Trophoblast cell (in vitro differentiated cells and primary cell): ENCODE measurements at regions not wholly inside any gene's neighbourhood (a gene's known extent, or its start where the extent isn't known, plus 50 kb on each side); places are given as distances from the start of the nearest gene placed in this dataset.
"Not testable (repeated sequence)": the region's sequence is repeated elsewhere in the genome, so short reads cannot be mapped to it uniquely, and the experiment has no call there.

Source experiments
- DNase-seq, 2 donors: peaks; one replicate each; pipeline ENCODE4 v3.0.0-alpha.2; 2016
- H2AFZ ChIP-seq: 2 replicates; pipeline ENCODE4 v1.6.1; 2013; ENCODE audit warnings: low read length, moderate library complexity, mild to moderate bottlenecking; ENCODE audit not compliant: insufficient read depth, poor library complexity
- H2AK5ac ChIP-seq: 2 replicates; pipeline ENCODE4 v1.6.1; 2013; ENCODE audit warnings: mild to moderate bottlenecking, low read length
- H2BK120ac ChIP-seq: 2 replicates; pipeline ENCODE4 v1.6.1; 2013; ENCODE audit warnings: low read length, mild to moderate bottlenecking, moderate library complexity; ENCODE audit not compliant: insufficient read depth, poor library complexity
- H2BK12ac ChIP-seq: 2 replicates; pipeline ENCODE4 v1.6.1; 2013; ENCODE audit warnings: mild to moderate bottlenecking, low read length, moderate library complexity
- H2BK5ac ChIP-seq: 2 replicates; pipeline ENCODE4 v1.6.1; 2013; ENCODE audit warnings: low read length, low read depth, moderate library complexity, mild to moderate bottlenecking; ENCODE audit not compliant: poor library complexity
- H3K14ac ChIP-seq: 2 replicates; pipeline ENCODE4 v1.6.1; 2013; ENCODE audit warnings: mild to moderate bottlenecking, low read length
- H3K18ac ChIP-seq: 2 replicates; pipeline ENCODE4 v1.6.1; 2013; ENCODE audit warnings: mild to moderate bottlenecking, low read length
- H3K23ac ChIP-seq: 2 replicates; pipeline ENCODE4 v1.6.1; 2013; ENCODE audit warnings: low read length
- H3K27ac ChIP-seq: 2 replicates; pipeline ENCODE4 v1.5.1; 2013; ENCODE audit warnings: low read depth, mild to moderate bottlenecking, inconsistent platforms, low read length, moderate library complexity
- H3K27me3 ChIP-seq: 2 replicates; pipeline ENCODE4 v1.6.1; 2013; ENCODE audit warnings: inconsistent platforms, mild to moderate bottlenecking, low read length, moderate library complexity; ENCODE audit not compliant: insufficient read depth
- H3K36me3 ChIP-seq, 2 experiments: 1 replicate in 1 of 2; 2 replicates in 1 of 2; pipeline ENCODE4 v1.6.1; 2013; ENCODE audit warnings: low read length in 2 of 2, mild to moderate bottlenecking in 2 of 2, moderate library complexity in 1 of 2; ENCODE audit not compliant: insufficient read depth in 2 of 2, control insufficient read depth in 1 of 2
- H3K4ac ChIP-seq: 2 replicates; pipeline ENCODE4 v1.6.1; 2013; ENCODE audit warnings: low read depth, mild to moderate bottlenecking, low read length, moderate library complexity
- H3K4me1 ChIP-seq, 2 experiments: 1 replicate in 1 of 2; 2 replicates in 1 of 2; pipeline ENCODE4 v1.6.1; 2013; ENCODE audit warnings: low read length in 2 of 2, mild to moderate bottlenecking in 2 of 2, moderate library complexity in 1 of 2; ENCODE audit not compliant: insufficient read depth in 2 of 2, control insufficient read depth in 1 of 2
- H3K4me2 ChIP-seq: 2 replicates; pipeline ENCODE4 v1.6.1; 2013; ENCODE audit warnings: inconsistent platforms, mild to moderate bottlenecking, low read length, moderate library complexity
- H3K4me3 ChIP-seq: 2 replicates; pipeline ENCODE4 v1.5.1; 2013; ENCODE audit warnings: mild to moderate bottlenecking, low read depth, low read length, inconsistent platforms
- H3K79me1 ChIP-seq: one replicate; pipeline ENCODE4 v1.6.1; 2013; ENCODE audit warnings: low read length
- H3K79me2 ChIP-seq: 2 replicates; pipeline ENCODE4 v1.6.1; 2013; ENCODE audit warnings: low read length, mild to moderate bottlenecking; ENCODE audit not compliant: control insufficient read depth, insufficient read depth, poor library complexity
- H3K9ac ChIP-seq: 2 replicates; pipeline ENCODE4 v1.6.1; 2013; ENCODE audit warnings: mild to moderate bottlenecking, low read length
- H3K9me3 ChIP-seq: 2 replicates; pipeline ENCODE4 v1.6.1; 2013; ENCODE audit warnings: low read depth, mild to moderate bottlenecking, control low read depth, inconsistent platforms, low read length; ENCODE audit not compliant: insufficient read depth
- H4K12ac ChIP-seq: 2 replicates; pipeline ENCODE4 v1.6.1; 2013; ENCODE audit warnings: low read depth, mild to moderate bottlenecking, low read length, moderate library complexity
- H4K8ac ChIP-seq: 2 replicates; pipeline ENCODE4 v1.6.1; 2013; ENCODE audit warnings: low read depth, mild to moderate bottlenecking, low read length, moderate library complexity
- H4K91ac ChIP-seq: one replicate; pipeline ENCODE4 v1.6.1; 2013; ENCODE audit warnings: low read depth, mild to moderate bottlenecking, low read length, moderate library complexity
- WGBS: extraction: QIAGEN DNeasy Blood & Tissue Kit; methylation state at CpG from one replicate; pipeline ENCODE4 v1.1.7; 2013; ENCODE audit warnings: missing lambda C conversion rate; ENCODE audit not compliant: insufficient read length, insufficient coverage; ENCODE audit errors: extremely low coverage; 5-methylcytosine and 5-hydroxymethylcytosine counted together

DNA sequence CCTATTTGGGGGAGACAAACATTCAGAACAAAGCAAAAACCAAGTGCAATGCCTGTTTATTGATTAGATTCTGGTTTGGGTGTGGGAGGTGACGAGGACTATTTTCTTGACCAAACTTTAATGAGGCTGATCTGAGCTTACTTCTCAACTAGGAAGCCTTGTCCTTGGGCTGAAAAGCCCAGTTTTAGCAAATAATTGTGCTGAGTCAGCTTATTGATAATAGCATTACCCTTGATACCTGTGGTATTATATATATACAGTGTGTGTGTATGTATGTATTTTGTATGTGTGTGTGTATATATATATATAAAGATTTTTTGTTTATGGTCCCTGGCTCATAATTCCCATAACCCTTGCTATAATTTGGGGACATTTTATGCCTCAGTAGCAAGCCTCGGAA, 880.6 kb downstream of the PCDH11X start:
- not testable (repeated sequence) for H3K4me3 ChIP-seq, H3K4ac ChIP-seq, H3K27ac ChIP-seq, H3K14ac ChIP-seq, H3K4me1 ChIP-seq, H3K36me3 ChIP-seq, H4K12ac ChIP-seq, H4K8ac ChIP-seq, H3K18ac ChIP-seq, H2BK5ac ChIP-seq, H2BK120ac ChIP-seq, H3K4me2 ChIP-seq, H3K9ac ChIP-seq, H2AK5ac ChIP-seq, H2BK12ac ChIP-seq, H3K79me1 ChIP-seq, H4K91ac ChIP-seq, H3K27me3 ChIP-seq, DNase-seq, H2AFZ ChIP-seq, H3K79me2 ChIP-seq, H3K9me3 ChIP-seq, H3K23ac ChIP-seq
- no CpG with 5 or more reads among the region's 2 CpGs for WGBS

DNA sequence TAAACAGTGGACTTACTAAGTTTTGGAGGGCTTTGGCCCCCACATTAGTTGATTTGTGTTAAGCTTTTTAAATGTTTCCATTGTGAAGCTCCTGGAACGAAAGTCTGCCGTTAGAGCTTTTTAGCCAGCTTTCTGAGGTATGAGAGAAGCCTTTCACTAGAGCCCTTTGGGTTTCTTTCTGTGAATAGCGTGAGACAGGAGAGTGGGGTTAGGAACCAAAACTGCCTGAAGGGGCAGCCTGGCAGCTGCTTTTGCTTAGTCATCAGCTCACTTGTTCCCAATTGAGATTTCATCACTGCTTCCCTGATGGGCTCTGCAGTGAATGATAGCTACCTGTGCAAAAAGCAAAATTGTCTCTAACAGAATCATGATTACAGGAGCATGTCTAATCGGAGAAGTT, 913.6 kb downstream of the PCDH11X start:
- H3K4me2 ChIP-seq, H3K18ac ChIP-seq, H2AFZ ChIP-seq, H3K79me2 ChIP-seq, H4K91ac ChIP-seq, H3K79me1 ChIP-seq, H2BK120ac ChIP-seq, H2AK5ac ChIP-seq, H3K27me3 ChIP-seq, H3K27ac ChIP-seq, H4K12ac ChIP-seq, H2BK12ac ChIP-seq, H3K4me1 ChIP-seq, H3K4ac ChIP-seq, H4K8ac ChIP-seq, H3K14ac ChIP-seq, H3K9me3 ChIP-seq, DNase-seq, H2BK5ac ChIP-seq, H3K36me3 ChIP-seq, H3K9ac ChIP-seq, H3K23ac ChIP-seq, H3K4me3 ChIP-seq: not testable (repeated sequence)
- WGBS, result no CpG with 5 or more reads among the region's 4 CpGs

DNA sequence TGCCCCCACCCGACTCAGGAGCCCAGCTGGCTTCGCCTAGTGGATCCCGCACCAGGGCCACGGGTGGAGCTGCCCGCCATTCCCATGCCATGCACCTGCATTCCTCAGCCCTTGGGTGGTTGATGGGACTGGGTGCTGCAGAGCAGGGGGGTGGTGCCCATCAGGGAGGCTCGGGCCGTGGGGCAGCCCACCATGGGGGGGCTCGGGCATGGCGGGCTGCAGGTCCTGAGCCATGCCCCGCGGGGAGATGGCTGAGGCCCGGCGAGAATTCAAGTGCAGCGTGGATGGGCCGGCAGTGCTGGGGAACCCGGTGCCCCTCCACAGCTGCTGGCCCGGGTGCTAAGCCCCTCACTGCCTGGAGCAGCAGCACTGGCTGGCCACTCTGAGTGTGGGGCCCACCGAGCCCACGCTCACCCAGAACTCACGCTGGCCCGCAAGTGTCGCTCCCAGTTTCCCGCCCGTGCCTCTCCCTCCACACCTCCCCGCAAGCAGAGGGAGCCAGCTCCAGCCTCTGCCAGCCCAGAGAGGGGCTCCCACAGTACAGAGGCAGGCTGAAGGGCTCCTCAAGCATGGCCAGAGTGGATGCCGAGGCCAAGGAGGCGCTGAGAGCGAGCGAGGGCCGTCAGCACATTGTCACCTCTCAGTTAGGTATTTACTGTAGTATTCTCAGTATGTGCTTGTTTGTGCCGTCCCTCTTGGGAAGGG, 920.4 kb downstream of the PCDH11X start:
- DNase-seq, H3K27me3 ChIP-seq, H3K23ac ChIP-seq, H2BK5ac ChIP-seq, H3K4ac ChIP-seq, H3K9ac ChIP-seq, H4K8ac ChIP-seq, H2BK12ac ChIP-seq, H3K18ac ChIP-seq, H3K4me1 ChIP-seq, H3K36me3 ChIP-seq, H2BK120ac ChIP-seq, H3K4me3 ChIP-seq, H2AK5ac ChIP-seq, H4K91ac ChIP-seq, H3K9me3 ChIP-seq, H4K12ac ChIP-seq, H2AFZ ChIP-seq, H3K79me2 ChIP-seq, H3K79me1 ChIP-seq, H3K27ac ChIP-seq, H3K14ac ChIP-seq, H3K4me2 ChIP-seq: not testable (repeated sequence)
- no CpG with 5 or more reads among the region's 31 CpGs for WGBS

DNA sequence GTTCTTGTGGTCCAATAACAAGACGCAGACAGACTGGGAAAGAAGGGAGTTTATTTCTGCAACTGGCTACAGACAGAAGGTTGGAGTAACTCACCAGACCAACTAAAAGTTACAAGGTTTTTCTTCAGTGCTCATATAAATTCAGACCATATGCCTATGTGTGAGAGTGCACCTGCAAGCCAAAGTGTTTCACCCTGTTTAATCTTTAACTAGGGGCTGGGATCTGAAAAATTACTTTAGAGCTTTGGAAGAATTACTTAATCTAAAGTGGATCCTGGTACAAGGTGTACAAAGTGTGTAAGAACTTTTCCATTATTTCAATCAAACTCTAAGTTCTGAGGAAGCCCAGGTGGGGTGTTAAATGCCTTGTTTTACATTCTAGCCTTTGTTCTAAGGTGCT, 930.6 kb downstream of the PCDH11X start:
- not testable (repeated sequence) for H4K91ac ChIP-seq, H3K9me3 ChIP-seq, H2AFZ ChIP-seq, H3K14ac ChIP-seq, H3K23ac ChIP-seq, H3K4me3 ChIP-seq, H3K27me3 ChIP-seq, H4K8ac ChIP-seq, H2BK12ac ChIP-seq, DNase-seq, H3K4ac ChIP-seq, H4K12ac ChIP-seq, H3K4me1 ChIP-seq, H2BK120ac ChIP-seq, H3K79me2 ChIP-seq, H3K27ac ChIP-seq, H3K9ac ChIP-seq, H2AK5ac ChIP-seq, H3K79me1 ChIP-seq, H3K18ac ChIP-seq, H3K36me3 ChIP-seq, H3K4me2 ChIP-seq, H2BK5ac ChIP-seq
- WGBS, result no CpG with 5 or more reads among the region's 1 CpG
